GM12878 (cell line): ENCODE measurements at regions not wholly inside any gene's neighbourhood (a gene's known extent, or its start where the extent isn't known, plus 50 kb on each side); places are given as distances from the start of the nearest gene placed in this dataset.
"Not testable (repeated sequence)": the region's sequence is repeated elsewhere in the genome, so short reads cannot be mapped to it uniquely, and the experiment has no call there.

Experiments used
- CREM ChIP-seq: IDR thresholded peaks from 2 replicates; pipeline ENCODE4 v1.6.1; 2014; ENCODE audit warnings: antibody characterized with exemption, low read depth
- EP300 ChIP-seq, 2 experiments: fragments of 150-350 bp in 1 of 2; IDR thresholded peaks; 2 replicates each; pipeline ENCODE4 v1.6.1; 2011 to 2012; ENCODE audit warnings: low read depth in 2 of 2, low read length in 2 of 2, borderline replicate concordance in 1 of 2, improper control_type of control experiment in 1 of 2, inconsistent platforms in 1 of 2; ENCODE audit not compliant: control insufficient read depth in 1 of 2
- IKZF2 ChIP-seq, 2 experiments: fragments of 450-650 bp; IDR thresholded peaks; 2 replicates each; pipeline ENCODE4 v1.6.1; 2017; ENCODE audit warnings: mild to moderate bottlenecking in 2 of 2, moderate library complexity in 2 of 2
- JUND ChIP-seq: IDR thresholded peaks from 2 replicates; pipeline ENCODE4 v1.6.1; 2012; ENCODE audit warnings: low read depth, mild to moderate bottlenecking, low read length, improper control_type of control experiment, moderate library complexity
- SREBF1 ChIP-seq: IDR thresholded peaks from 2 replicates; pipeline ENCODE4 v1.6.1; 2012; ENCODE audit warnings: mild to moderate bottlenecking, low read length
- TAF1 ChIP-seq: IDR thresholded peaks from 2 replicates; pipeline ENCODE4 v1.6.1; 2011; ENCODE audit warnings: mild to moderate bottlenecking, low read depth, low read length, borderline replicate concordance
- TF ChIP-seq, protein P1 (sequence below): IDR thresholded peaks from 2 replicates; pipeline ENCODE4 v1.6.1; 2011; ENCODE audit warnings: borderline replicate concordance, low read depth, mild to moderate bottlenecking, moderate library complexity, mixed read lengths, low read length; ENCODE audit not compliant: insufficient read depth; ENCODE audit errors: extremely low read length
- TF ChIP-seq, protein P2 (sequence below), 3 experiments: IDR thresholded peaks in 2 of 3; conservative IDR thresholded peaks in 1 of 3; 2 replicates each; pipeline ENCODE4 v1.5.1; 2011; ENCODE audit warnings: low read depth in 3 of 3, low read length in 3 of 3, mild to moderate bottlenecking in 3 of 3, control low read depth in 2 of 3, moderate library complexity in 2 of 3, inconsistent platforms in 1 of 3, mixed read lengths in 1 of 3; ENCODE audit not compliant: control insufficient read depth in 2 of 3, insufficient read depth in 1 of 3; ENCODE audit errors: extremely low read depth in 1 of 3

DNA sequence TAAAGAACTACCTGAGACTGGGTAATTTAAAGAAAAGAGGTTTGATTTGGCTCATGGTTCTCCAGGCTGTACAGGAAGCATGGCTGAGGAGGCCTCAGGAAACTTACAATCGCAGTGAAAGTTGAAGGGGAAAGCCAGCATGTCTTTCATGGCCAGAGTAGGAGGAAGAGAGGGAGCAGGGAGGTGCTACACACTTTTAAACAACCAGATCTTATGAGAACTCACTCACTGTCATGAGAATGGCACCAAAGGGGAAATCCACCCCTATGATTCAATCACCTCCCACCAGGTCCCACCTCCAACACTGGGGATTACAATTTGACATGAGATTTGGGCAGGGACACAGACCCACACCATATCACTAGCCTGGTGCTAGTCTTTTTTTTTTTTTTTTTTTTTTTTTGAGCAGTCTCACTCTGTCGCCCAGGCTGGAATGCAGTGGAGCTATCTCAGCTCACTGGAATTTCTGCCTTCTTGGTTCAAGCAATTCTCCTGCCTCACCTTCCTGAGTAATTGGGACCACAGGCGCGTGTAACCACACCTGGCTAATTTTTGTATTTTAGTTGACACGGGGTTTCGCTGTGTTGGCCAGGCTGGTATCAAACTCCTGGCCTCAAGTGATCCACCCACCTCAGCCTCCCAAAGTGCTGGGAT is 56.4 kb upstream of the AUTS2 start:
- TF ChIP-seq IKZF2 (IDR thresholded peaks at IDR 0.05); EP300 (IDR thresholded peaks at IDR 0.05; ENCODE audit: borderline replicate concordance in 1 of 2, control insufficient read depth in 1 of 2, low read depth in 2 of 2, low read length in 2 of 2); SREBF1; CREM; TAF1; JUND: not testable (repeated sequence)
- TF ChIP-seq, protein P1, sequence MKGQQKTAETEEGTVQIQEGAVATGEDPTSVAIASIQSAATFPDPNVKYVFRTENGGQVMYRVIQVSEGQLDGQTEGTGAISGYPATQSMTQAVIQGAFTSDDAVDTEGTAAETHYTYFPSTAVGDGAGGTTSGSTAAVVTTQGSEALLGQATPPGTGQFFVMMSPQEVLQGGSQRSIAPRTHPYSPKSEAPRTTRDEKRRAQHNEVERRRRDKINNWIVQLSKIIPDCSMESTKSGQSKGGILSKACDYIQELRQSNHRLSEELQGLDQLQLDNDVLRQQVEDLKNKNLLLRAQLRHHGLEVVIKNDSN = not testable (repeated sequence)
- TF ChIP-seq, protein P2, sequence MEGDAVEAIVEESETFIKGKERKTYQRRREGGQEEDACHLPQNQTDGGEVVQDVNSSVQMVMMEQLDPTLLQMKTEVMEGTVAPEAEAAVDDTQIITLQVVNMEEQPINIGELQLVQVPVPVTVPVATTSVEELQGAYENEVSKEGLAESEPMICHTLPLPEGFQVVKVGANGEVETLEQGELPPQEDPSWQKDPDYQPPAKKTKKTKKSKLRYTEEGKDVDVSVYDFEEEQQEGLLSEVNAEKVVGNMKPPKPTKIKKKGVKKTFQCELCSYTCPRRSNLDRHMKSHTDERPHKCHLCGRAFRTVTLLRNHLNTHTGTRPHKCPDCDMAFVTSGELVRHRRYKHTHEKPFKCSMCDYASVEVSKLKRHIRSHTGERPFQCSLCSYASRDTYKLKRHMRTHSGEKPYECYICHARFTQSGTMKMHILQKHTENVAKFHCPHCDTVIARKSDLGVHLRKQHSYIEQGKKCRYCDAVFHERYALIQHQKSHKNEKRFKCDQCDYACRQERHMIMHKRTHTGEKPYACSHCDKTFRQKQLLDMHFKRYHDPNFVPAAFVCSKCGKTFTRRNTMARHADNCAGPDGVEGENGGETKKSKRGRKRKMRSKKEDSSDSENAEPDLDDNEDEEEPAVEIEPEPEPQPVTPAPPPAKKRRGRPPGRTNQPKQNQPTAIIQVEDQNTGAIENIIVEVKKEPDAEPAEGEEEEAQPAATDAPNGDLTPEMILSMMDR (IDR thresholded peaks at IDR 0.05 in 2 of 3, conservative IDR thresholded peaks at IDR 0.05 in 1 of 3; ENCODE audit: control insufficient read depth in 2 of 3, extremely low read depth in 1 of 3, insufficient read depth in 1 of 3, low read depth in 3 of 3, low read length in 3 of 3) = not testable (repeated sequence)
